Mesenchymal stem cell (in vitro differentiated cells and primary cell): ENCODE measurements at regions not wholly inside any gene's neighbourhood (a gene's known extent, or its start where the extent isn't known, plus 50 kb on each side); places are given as distances from the start of the nearest gene placed in this dataset.

Experiments used
- DNase-seq: peaks from one replicate; pipeline ENCODE4 v3.0.0-alpha.2; 2013
- H2AFZ ChIP-seq: one replicate; pipeline ENCODE4 v1.6.1; 2013; ENCODE audit warnings: low read depth, mild to moderate bottlenecking, control low read depth, inconsistent platforms, low read length, moderate library complexity
- H2AK5ac ChIP-seq: 2 replicates; pipeline ENCODE4 v1.6.1; 2013; ENCODE audit warnings: low read length, moderate library complexity, mild to moderate bottlenecking, inconsistent platforms; ENCODE audit not compliant: severe bottlenecking
- H2BK120ac ChIP-seq: one replicate; pipeline ENCODE4 v1.6.1; 2013; ENCODE audit warnings: low read depth, mild to moderate bottlenecking, inconsistent platforms, low read length, moderate library complexity
- H2BK12ac ChIP-seq, 2 experiments: one replicate each; pipeline ENCODE4 v1.6.1; 2013; ENCODE audit warnings: inconsistent platforms in 2 of 2, low read length in 2 of 2, mild to moderate bottlenecking in 2 of 2, moderate library complexity in 2 of 2, control low read depth in 1 of 2
- H2BK15ac ChIP-seq: one replicate; pipeline ENCODE4 v1.6.1; 2013; ENCODE audit warnings: mild to moderate bottlenecking, low read depth, inconsistent platforms; ENCODE audit not compliant: poor library complexity, severe bottlenecking
- H2BK5ac ChIP-seq: 2 replicates; pipeline ENCODE4 v1.6.1; 2013; ENCODE audit warnings: low read depth, mild to moderate bottlenecking, low read length, control low read depth, inconsistent platforms; ENCODE audit not compliant: poor library complexity, severe bottlenecking
- H3K14ac ChIP-seq, 2 experiments: one replicate each; pipeline ENCODE4 v1.6.1; 2013; ENCODE audit warnings: inconsistent platforms in 2 of 2, low read length in 2 of 2, control low read depth in 1 of 2, mild to moderate bottlenecking in 1 of 2, moderate library complexity in 1 of 2
- H3K18ac ChIP-seq, 2 experiments: one replicate each; pipeline ENCODE4 v1.6.1; 2013; ENCODE audit warnings: inconsistent platforms in 2 of 2, low read length in 2 of 2, control low read depth in 1 of 2, low read depth in 1 of 2, mild to moderate bottlenecking in 1 of 2
- H3K23ac ChIP-seq, 2 experiments: one replicate each; pipeline ENCODE4 v1.6.1; 2013; ENCODE audit warnings: inconsistent platforms in 2 of 2, low read length in 2 of 2, mild to moderate bottlenecking in 2 of 2, moderate library complexity in 2 of 2, control low read depth in 1 of 2
- H3K27ac ChIP-seq: 2 replicates; pipeline ENCODE4 v1.5.1; 2013; ENCODE audit warnings: mild to moderate bottlenecking, moderate library complexity, low read length, control low read depth, inconsistent platforms; ENCODE audit not compliant: poor library complexity, severe bottlenecking
- H3K27me3 ChIP-seq, 2 experiments: 2 replicates each; pipeline versions ENCODE4 v1.6.1 to v1.7.0; 2013; ENCODE audit warnings: low read length in 2 of 2, mild to moderate bottlenecking in 2 of 2, moderate library complexity in 2 of 2, control low read depth in 1 of 2, inconsistent platforms in 1 of 2; ENCODE audit not compliant: control insufficient read depth in 1 of 2, insufficient read depth in 1 of 2
- H3K36me3 ChIP-seq, 2 experiments: 2 replicates each; pipeline versions ENCODE4 v1.6.1 to v1.7.0; 2013; ENCODE audit warnings: low read length in 2 of 2, control low read depth in 1 of 2, inconsistent platforms in 1 of 2, low read depth in 1 of 2, mild to moderate bottlenecking in 1 of 2; ENCODE audit not compliant: insufficient read depth in 2 of 2, control insufficient read depth in 1 of 2
- H3K4ac ChIP-seq, 2 experiments: one replicate each; pipeline ENCODE4 v1.6.1; 2013; ENCODE audit warnings: inconsistent platforms in 2 of 2, low read length in 2 of 2, mild to moderate bottlenecking in 2 of 2, moderate library complexity in 2 of 2, control low read depth in 1 of 2, low read depth in 1 of 2
- H3K4me1 ChIP-seq: 2 replicates; pipeline ENCODE4 v1.6.1; 2013; ENCODE audit warnings: low read depth, low read length, control low read depth; ENCODE audit not compliant: control insufficient read depth, insufficient read depth
- H3K4me2 ChIP-seq: 2 replicates; pipeline ENCODE4 v1.6.1; 2013; ENCODE audit warnings: low read length, mild to moderate bottlenecking, inconsistent platforms; ENCODE audit not compliant: poor library complexity, severe bottlenecking
- H3K4me3 ChIP-seq, 2 experiments: 2 replicates each; pipeline versions ENCODE4 v1.5.1 to v1.7.0; 2013; ENCODE audit warnings: low read length in 2 of 2, mild to moderate bottlenecking in 2 of 2, control low read depth in 1 of 2, low read depth in 1 of 2; ENCODE audit not compliant: insufficient read depth in 1 of 2
- H3K79me1 ChIP-seq: replicated peaks from 2 replicates; pipeline ENCODE4 v1.6.1; 2013; ENCODE audit warnings: mild to moderate bottlenecking, control low read depth, low read length, inconsistent platforms; ENCODE audit not compliant: poor library complexity, severe bottlenecking
- H3K9ac ChIP-seq: 2 replicates; pipeline ENCODE4 v1.7.0; 2013; ENCODE audit warnings: mild to moderate bottlenecking, low read length, moderate library complexity
- H3K9me3 ChIP-seq: 2 replicates; pipeline ENCODE4 v1.7.0; 2013; ENCODE audit warnings: mild to moderate bottlenecking, low read length; ENCODE audit not compliant: control insufficient read depth
- H4K8ac ChIP-seq: one replicate; pipeline ENCODE4 v1.6.1; 2013; ENCODE audit warnings: inconsistent platforms, mild to moderate bottlenecking, low read length, moderate library complexity
- H4K91ac ChIP-seq: one replicate; pipeline ENCODE4 v1.6.1; 2013; ENCODE audit warnings: mild to moderate bottlenecking, low read length, inconsistent platforms
- WGBS: methylation state at CpG from one replicate; pipeline ENCODE4 v1.1.7; 2013; ENCODE audit warnings: mixed read lengths; 5-methylcytosine and 5-hydroxymethylcytosine counted together

- peaks cover 34 to 85% of the 10 kb centered on the region in 2 experiments for H3K36me3 ChIP-seq
- H3K4me1 ChIP-seq, result peaks cover 6% of the 10 kb centered on the region
- no peaks in the 10 kb centered on the region for H3K9me3 ChIP-seq
- no peak overlapping the region for H3K23ac ChIP-seq
- H3K4me3 ChIP-seq, result no peak overlapping the region
- DNase-seq, result no peak
- 93% methylated on average over 8 of the region's 8 CpGs for WGBS
- H4K91ac ChIP-seq, result no peak overlapping the region
- H3K27ac ChIP-seq, result no peak overlapping the region
- H3K18ac ChIP-seq, result no peak overlapping the region
- peaks cover 1% of the 10 kb centered on the region for H3K79me1 ChIP-seq
- no peak overlapping the region for H3K4ac ChIP-seq
- no peak overlapping the region for H4K8ac ChIP-seq
- H2BK5ac ChIP-seq, result no peak overlapping the region
- no peak overlapping the region for H3K4me2 ChIP-seq
- H2AFZ ChIP-seq, result no peak overlapping the region
- H3K14ac ChIP-seq, result no peak overlapping the region
- H2BK120ac ChIP-seq, result no peak overlapping the region
- H2BK15ac ChIP-seq, result no peak overlapping the region
- no peaks in the 10 kb centered on the region for H3K27me3 ChIP-seq
- H2AK5ac ChIP-seq, result no peak overlapping the region
- H2BK12ac ChIP-seq, result no peak overlapping the region
- H3K9ac ChIP-seq, result no peak overlapping the region
Measured at GRCh38 chr9:742914-743589, 98.4 kb upstream of the DMRT1 start.

DNA sequence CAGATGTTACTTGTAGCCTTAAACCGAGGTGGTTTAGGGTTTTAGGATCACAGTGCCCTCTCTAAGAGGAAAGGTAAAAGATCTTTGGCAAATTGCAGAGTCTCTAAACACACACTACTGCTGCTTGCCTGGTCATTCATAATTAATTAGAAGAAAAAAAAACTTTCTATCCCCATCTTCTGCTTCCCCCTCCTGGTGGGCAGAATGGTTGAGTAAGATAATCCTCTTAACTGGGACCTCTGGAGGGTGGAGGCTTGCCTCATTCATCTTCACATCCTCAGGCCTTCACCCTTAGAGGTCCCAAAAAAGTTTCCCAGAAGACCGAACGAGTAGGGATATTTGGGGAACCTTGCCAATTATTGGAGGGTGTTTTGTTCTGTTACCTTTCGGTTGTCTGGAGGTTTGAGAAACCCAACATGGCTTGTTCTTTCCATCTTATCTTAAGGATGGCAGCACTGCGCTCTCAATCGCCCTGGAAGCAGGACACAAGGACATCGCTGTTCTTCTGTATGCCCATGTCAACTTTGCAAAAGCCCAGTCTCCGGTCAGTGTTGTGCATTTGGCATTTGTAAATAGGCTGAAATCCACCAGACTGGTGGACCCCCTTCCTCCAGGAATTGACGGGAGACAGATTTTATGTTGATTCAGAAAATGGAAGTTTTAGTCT is 97.3 kb upstream of the DMRT1 start:
- Histone ChIP-seq H3K9ac (no peak overlapping the region), H3K14ac (no peak overlapping the region), H4K8ac (no peak overlapping the region), H2BK12ac (no peak overlapping the region), H3K27ac (no peak overlapping the region), H3K79me1 (peaks cover 1% of the 10 kb centered on the region), H3K9me3 (no peaks in the 10 kb centered on the region), H3K18ac (no peak overlapping the region), H3K36me3 (peaks cover 34 to 87% of the 10 kb centered on the region in 2 experiments), H3K4me2 (no peak overlapping the region), H3K27me3 (no peaks in the 10 kb centered on the region), H2BK5ac (no peak overlapping the region), H3K4me1 (peaks cover 1% of the 10 kb centered on the region), H2AFZ (no peak overlapping the region), H2BK15ac (no peak overlapping the region), H3K4me3 (no peak overlapping the region), H3K4ac (no peak overlapping the region), H4K91ac (no peak overlapping the region), H2AK5ac (no peak overlapping the region), H2BK120ac (no peak overlapping the region), H3K23ac (no peak overlapping the region)
- DNase-seq, result no peak
- whole genome bisulfite sequencing, result 97% methylated on average over 9 of the region's 9 CpGs

DNA sequence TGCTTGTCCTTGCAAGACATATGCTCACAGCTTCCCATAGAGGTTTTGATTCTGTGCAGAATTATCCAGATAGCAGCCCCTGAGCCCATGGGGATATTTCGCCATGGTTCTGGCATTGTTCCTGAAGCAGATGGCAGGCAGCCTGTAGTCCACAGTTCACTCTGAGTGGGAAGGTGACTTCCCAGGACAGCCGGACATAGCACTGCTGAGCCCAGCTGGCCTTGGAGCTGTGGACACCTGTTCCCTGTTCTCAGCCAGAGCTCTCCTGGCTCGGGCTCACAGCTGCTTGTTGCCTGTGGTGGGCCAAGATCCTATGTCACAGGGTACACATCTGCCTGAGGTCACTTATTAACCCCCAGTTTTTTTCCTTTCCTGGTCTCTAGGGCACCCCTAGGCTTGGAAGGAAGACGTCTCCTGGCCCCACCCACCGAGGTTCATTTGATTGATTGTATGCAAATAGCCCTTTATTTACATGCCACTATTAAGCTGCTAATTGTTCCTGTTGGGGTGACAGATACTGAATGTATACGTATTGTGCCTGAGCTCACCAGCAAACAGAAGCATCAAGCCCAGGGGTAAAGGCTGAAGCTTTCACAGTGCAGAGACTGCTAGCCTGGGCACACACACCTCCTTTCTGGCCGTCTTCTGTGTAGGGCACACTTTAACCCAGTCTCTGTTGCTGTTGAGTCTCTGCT is 96.6 kb upstream of the DMRT1 start:
- H2BK15ac ChIP-seq, result no peak overlapping the region
- no peak overlapping the region for H3K4me2 ChIP-seq
- no peak overlapping the region for H3K4me3 ChIP-seq
- no peak overlapping the region for H2BK120ac ChIP-seq
- H3K79me1 ChIP-seq, result peaks cover 1% of the 10 kb centered on the region
- no peak overlapping the region for H2AK5ac ChIP-seq
- H3K9me3 ChIP-seq, result no peaks in the 10 kb centered on the region
- H3K4me1 ChIP-seq, result peaks cover 3% of the 10 kb centered on the region
- H4K8ac ChIP-seq, result no peak overlapping the region
- H3K4ac ChIP-seq, result no peak overlapping the region
- H3K18ac ChIP-seq, result no peak overlapping the region
- no peak overlapping the region for H3K14ac ChIP-seq
- WGBS, result 96% methylated on average over 6 of the region's 7 CpGs
- no peak for DNase-seq
- no peak overlapping the region for H4K91ac ChIP-seq
- no peak overlapping the region for H2AFZ ChIP-seq
- H3K9ac ChIP-seq, result no peak overlapping the region
- H2BK5ac ChIP-seq, result no peak overlapping the region
- no peak overlapping the region for H3K27ac ChIP-seq
- no peaks in the 10 kb centered on the region for H3K27me3 ChIP-seq
- no peak overlapping the region for H2BK12ac ChIP-seq
- no peak overlapping the region for H3K23ac ChIP-seq
- H3K36me3 ChIP-seq, result peaks cover 34 to 80% of the 10 kb centered on the region in 2 experiments

DNA sequence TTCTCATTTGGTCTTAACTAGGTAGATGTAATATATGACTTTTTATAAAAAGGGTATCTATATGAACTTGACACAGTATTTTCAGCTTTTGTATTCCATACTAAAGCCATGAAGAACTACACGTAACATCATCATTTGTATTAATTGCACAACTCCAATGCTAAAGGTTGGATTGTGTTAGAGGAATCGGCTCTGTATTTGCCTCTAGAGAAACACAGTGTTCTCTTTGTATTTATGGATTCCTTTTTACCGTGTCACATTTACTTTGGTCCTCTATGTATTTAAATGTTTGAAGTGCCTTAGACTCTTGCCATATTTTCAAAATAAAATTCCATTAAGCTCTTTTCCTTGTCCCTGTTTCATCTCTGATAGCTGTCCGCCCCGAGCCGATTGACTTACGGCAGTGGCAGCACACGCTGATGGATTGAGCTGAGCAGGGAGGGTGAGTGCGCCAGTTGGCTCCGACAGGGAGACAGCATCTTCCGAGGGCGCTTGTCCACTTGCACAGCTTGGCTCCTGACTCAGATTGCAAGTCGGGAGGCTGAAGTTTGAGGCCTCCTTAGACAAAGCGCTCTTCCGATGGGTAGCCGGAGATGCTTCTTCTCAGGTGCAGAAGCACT is 95.6 kb upstream of the DMRT1 start:
- no peak overlapping the region for H3K23ac ChIP-seq
- no peak overlapping the region for H2BK120ac ChIP-seq
- H2BK15ac ChIP-seq, result no peak overlapping the region
- H3K4me2 ChIP-seq, result no peak overlapping the region
- peaks cover 6% of the 10 kb centered on the region for H3K4me1 ChIP-seq
- no peak overlapping the region for H3K14ac ChIP-seq
- H3K79me1 ChIP-seq, result peaks cover 1% of the 10 kb centered on the region
- no peaks in the 10 kb centered on the region for H3K27me3 ChIP-seq
- H3K4me3 ChIP-seq, result no peak overlapping the region
- no peak overlapping the region for H4K8ac ChIP-seq
- H4K91ac ChIP-seq, result no peak overlapping the region
- no peak for DNase-seq
- H2BK12ac ChIP-seq, result no peak overlapping the region
- no peaks in the 10 kb centered on the region for H3K9me3 ChIP-seq
- H3K4ac ChIP-seq, result no peak overlapping the region
- H3K27ac ChIP-seq, result no peak overlapping the region
- H3K9ac ChIP-seq, result no peak overlapping the region
- H2BK5ac ChIP-seq, result no peak overlapping the region
- H3K18ac ChIP-seq, result no peak overlapping the region
- peaks cover 31 to 71% of the 10 kb centered on the region in 2 experiments for H3K36me3 ChIP-seq
- WGBS, result 99% methylated on average over 13 of the region's 16 CpGs
- H2AFZ ChIP-seq, result no peak overlapping the region
- H2AK5ac ChIP-seq, result no peak overlapping the region
